Right lung (tissue), 2 donors: ENCODE measurements at regions not wholly inside any gene's neighbourhood (a gene's known extent, or its start where the extent isn't known, plus 50 kb on each side); places are given as distances from the start of the nearest gene placed in this dataset.

ENCODE experiments used
- DNase-seq, 2 donors: peaks; one replicate each; pipeline ENCODE4 v3.0.0-alpha.2; 2013

GRCh38 chr7:46143949-46144917 lies 223.2 kb upstream of the IGFBP3 start:
- no peak for DNase-seq

GRCh38 chr7:46143421-46143820 lies 222.3 kb upstream of the IGFBP3 start:
- DNase-seq, result no peak

GRCh38 chr7:46139079-46139478 lies 218.0 kb upstream of the IGFBP3 start:
- no peak for DNase-seq

GRCh38 chr7:46137725-46138124 lies 216.7 kb upstream of the IGFBP3 start:
- no peak for DNase-seq

GRCh38 chr7:46135557-46135956 lies 214.5 kb upstream of the IGFBP3 start:
- DNase-seq, result no peak

- no peak for DNase-seq
Measured at GRCh38 chr7:46134795-46135194, 213.7 kb upstream of the IGFBP3 start.

- DNase-seq, result no peak
Measured at GRCh38 chr7:46134385-46134784, 213.3 kb upstream of the IGFBP3 start.

- DNase-seq, result no peak
Measured at GRCh38 chr7:46133751-46134150, 212.7 kb upstream of the IGFBP3 start.

- DNase-seq, result no peak
Measured at GRCh38 chr7:46133072-46133471, 212.0 kb upstream of the IGFBP3 start.

- no peak for DNase-seq
Measured at GRCh38 chr7:46131916-46132795, 211.1 kb upstream of the IGFBP3 start.

- no peak for DNase-seq
Measured at GRCh38 chr7:46129831-46130230, 208.8 kb upstream of the IGFBP3 start.

GRCh38 chr7:46127814-46128213 lies 206.7 kb upstream of the IGFBP3 start:
- DNase-seq, result no peak

- DNase-seq, result no peak
Measured at GRCh38 chr7:46126675-46127300, 205.7 kb upstream of the IGFBP3 start.

- DNase-seq, result no peak
Measured at GRCh38 chr7:46123756-46124343, 202.8 kb upstream of the IGFBP3 start.

- DNase-seq, result no peak
Measured at GRCh38 chr7:46115410-46115809, 194.3 kb upstream of the IGFBP3 start.

GRCh38 chr7:46109437-46109836 lies 188.4 kb upstream of the IGFBP3 start:
- DNase-seq, result no peak

GRCh38 chr7:46108272-46108671 lies 187.2 kb upstream of the IGFBP3 start:
- DNase-seq, result no peak

GRCh38 chr7:46107610-46108217 lies 186.6 kb upstream of the IGFBP3 start:
- DNase-seq, result no peak

- no peak for DNase-seq
Measured at GRCh38 chr7:46100521-46100920, 179.4 kb upstream of the IGFBP3 start.

- no peak for DNase-seq
Measured at GRCh38 chr7:46099076-46099475, 178.0 kb upstream of the IGFBP3 start.

- no peak for DNase-seq
Measured at GRCh38 chr7:46091071-46091470, 170.0 kb upstream of the IGFBP3 start.
